NCI-H69 (cell line): ENCODE measurements at regions not wholly inside any gene's neighbourhood (a gene's known extent, or its start where the extent isn't known, plus 50 kb on each side); places are given as distances from the start of the nearest gene placed in this dataset.
"Not testable (repeated sequence)": the region's sequence is repeated elsewhere in the genome, so short reads cannot be mapped to it uniquely, and the experiment has no call there.

ENCODE experiments used
- DNase-seq: peaks from one replicate; lab custom pipeline; 2025; lab: John Stamatoyannopoulos, UW

DNA sequence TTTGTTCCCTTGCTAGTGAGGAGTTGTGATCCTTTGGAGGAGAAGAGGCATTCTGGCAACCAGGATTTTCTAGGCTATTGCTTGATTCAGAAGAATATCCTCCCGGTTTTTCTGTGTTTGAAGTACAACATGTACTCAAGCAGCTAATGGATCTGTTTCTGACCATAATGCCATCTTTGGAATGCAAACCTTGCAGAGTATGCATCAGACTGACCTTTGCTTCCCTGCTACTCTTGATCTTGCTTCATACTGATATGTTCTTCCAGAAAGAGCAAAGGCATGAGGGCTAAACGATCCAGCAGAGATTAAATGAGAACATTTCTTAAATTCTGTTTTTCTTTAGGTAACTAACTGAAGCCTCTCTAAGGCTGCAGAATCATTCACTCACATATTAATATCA, 265.4 kb upstream of the SLC7A11 start:
- DNase-seq, result no peak

DNA sequence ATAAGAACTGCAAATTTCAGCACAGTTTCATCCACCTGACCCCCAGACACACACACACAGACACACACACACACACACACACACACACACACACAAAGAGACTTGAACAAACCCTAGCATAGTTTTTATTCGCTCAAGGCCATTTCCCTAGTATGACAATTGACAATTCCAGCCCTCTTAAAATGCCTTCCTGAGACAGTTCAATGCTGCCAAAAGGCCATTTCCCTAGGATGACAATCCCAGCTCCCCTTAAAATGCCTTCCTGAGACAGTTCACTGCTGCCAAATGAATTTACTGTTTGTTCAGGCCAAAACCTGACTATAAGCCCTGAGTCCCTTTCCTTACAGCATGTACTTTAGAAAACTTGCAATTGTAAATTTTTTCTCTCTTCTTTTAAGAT, 259.5 kb upstream of the SLC7A11 start:
- no peak for DNase-seq

DNA sequence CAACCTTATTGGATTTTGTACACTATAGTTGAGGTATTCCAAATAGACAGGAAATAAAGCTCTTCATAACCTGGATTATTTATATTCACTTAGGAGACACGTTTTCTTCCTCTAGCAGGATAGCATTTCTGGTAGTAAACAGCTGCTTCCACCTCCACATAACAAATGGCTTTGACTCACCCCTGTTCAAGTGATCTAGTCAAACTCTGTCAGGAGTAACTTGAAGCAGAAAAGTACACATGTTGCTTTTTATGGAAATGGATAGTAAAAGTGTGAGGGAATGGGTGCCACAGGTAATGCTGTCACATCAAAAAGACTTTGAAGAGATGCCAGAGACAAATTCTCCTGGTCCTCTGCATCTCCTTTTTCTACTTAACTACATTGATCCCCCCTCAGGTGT, 258.7 kb upstream of the SLC7A11 start:
- no peak for DNase-seq

DNA sequence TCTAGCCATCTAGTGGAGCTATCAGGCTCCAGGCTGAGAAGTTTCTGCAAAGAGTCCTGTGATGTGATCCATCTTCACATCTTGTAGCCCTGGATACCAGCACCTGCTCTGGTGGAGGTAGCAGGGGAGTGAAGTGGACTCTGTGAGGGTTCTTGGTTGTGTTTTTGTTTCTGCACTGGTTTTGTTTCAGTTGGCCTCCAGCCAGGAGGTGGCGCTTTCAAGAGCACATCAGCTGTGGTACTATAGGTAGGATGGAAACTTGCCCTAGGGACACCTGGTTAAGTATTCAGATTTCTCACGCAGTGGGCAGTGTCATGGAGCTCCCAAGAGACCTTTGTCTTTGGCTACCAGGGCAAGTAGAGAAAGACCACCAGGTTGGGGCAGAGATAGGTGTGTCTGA, 257.5 kb upstream of the SLC7A11 start:
- no peak for DNase-seq

DNA sequence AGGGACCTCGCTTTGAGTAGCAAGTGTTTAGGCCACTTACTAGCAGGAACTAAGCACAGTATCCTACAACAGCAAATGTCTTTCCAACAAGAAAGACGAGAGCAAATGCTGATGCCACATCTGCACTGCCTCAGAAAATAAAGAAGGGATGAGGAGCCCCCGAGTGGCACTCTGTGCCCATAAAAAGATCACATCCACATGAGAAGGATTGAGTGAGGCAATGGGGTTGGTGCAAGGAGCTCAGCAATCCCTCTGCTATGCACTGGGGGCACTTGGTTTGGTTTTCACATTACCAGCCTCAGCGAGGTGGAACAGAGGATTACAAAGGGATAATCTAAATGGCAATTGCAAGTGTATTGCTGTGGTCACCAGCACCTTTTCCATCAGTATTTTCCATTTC, 252.8 kb upstream of the SLC7A11 start:
- peak; percentile 70 for DNase-seq

DNA sequence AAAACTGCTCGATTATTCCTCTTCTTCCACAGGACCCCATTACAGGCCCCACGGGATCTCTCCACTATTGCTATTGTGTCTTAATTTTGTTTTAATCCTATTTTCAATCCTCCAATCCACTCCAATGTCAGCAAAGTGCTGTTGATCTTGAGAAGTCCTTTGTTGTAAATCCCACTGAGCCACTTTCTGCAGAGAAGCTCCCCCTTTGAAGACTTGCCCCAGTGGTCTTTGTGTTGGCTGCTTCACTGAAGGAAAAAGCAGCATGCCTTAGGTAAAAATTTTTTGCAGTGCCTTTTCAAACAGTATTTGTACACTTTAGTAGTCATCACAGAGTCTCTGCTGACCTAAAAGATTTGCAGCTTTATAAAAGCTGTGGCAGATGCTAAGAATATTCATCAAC, 252.0 kb upstream of the SLC7A11 start:
- no peak for DNase-seq

DNA sequence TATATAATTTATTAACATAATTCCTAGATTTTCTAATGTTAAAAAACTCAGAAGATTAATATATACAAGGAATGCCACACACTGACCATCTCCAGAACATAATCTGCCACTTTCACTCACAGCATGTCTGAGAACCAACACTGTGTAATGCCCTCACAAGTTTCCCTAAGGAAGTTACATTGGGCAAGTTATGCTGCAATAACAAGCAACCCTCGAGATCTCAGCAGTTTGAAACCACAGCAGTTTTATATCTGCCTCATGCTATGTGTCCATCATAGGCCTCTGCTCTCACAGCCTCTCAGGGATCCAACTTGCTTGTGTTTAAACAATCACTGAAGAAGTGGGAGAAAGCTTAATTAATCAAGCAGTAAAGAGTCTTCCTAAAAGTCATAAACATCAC, 250.0 kb upstream of the SLC7A11 start:
- no peak for DNase-seq

DNA sequence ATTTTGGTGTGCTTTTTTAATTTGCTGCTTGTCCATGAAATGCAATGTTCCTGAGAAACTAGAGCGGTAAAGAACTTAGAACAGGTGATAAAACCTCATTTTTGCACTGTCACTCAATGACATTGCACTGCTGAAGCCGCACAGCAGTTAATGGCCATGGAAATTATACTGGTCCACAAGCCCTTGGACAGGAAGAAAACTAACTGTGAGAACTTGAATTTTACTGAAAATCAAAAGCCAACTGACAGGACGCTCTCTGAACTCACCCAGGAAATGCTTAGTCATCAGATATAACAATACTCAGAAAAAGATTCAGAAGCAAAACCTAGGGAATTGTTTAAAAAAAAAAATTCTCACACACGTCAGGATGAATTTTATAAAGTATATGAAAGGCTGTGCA, 246.4 kb upstream of the SLC7A11 start:
- no peak for DNase-seq

DNA sequence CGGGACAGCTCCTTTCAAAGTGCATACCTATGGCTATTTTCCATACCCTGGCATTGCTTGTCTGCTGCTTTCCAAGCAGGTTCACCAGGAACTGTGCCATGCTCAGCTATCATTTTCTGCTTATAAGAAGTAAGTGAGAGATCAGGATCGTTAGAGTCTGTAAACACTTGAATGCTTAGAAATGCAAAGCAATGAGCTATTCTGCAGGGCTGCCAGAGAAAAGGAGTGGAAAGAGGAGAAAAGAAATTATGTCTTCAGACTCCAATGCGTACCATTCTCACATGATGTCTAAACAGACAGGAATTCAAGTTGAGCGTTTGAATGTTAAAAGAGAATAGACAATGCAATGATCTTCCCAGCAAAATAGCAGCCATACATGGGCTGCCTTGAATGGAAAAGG, 245.5 kb upstream of the SLC7A11 start:
- peak; percentile 7 for DNase-seq

DNA sequence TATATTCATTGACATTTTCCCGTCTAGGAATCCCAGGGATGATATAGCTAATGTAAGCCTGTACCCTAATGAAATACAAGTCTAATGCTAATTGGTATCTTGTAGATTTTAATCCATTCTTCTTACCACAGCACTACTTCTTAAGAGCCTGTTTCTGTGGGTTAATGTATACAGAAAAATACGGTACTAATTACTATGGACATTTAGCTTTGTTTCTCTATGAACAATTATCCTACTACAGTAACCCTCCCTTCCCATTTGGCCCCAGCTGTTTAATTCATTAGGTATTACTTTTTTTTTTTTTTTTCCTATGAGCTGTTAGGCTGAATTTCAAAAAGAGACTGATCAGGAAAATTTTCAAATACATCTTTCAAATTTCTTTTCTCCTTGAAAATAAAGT, 245.1 kb upstream of the SLC7A11 start:
- DNase-seq, result peak; percentile 32

DNA sequence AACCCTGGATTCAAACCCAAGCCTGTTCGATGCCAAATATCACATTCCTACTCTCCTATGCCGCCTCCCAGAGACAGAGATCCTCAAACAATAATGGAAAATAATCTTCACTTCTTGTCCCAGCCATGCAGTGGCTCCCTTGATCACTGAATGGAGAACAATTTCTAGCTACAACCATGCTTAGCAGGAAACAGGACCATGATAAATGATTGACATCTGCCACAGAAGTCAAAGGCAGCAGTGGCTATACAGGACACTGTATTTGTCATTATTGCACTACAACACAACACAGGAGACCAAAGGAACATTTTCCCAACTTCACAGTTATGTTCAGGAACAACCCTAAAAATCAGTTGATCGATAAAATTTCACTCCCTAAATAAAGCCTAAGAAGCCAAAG, 243.3 kb upstream of the SLC7A11 start:
- DNase-seq, result no peak

DNA sequence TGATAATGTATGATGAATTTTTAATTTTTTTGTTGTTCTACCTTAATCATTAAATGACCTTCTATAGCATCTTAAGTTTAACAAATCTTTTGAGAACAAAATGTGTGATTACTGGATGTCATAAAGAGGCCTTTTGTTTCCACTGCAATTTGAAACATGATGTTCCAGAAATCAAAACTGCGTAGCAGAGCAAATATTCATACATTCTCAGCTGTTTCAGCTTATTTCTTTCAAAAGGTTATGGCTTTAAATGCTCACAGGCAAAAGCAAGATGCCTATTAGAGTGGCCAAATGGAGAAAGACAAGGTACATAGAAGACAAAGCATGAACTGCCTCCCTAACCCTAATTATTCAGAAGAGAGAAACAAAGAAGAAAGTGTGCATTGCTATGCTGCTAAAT, 233.0 kb upstream of the SLC7A11 start:
- DNase-seq, result no peak

DNA sequence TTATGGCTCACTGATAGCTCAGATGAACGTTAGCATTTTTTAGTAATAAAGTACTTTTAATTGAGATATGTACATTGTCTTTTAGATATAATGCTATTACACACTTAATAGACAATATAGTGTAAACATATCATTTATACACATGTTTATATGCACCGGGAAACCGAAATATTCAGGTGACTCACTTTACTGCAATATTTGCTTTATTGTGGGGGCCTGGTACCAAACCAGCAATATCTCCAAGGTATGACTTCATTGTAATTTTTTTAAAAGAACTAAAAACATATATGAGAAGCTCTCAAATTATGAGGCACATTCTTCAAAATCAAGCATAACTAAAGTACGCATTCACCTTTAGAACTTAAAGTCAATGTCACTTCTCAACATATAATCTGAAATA, 231.2 kb upstream of the SLC7A11 start:
- no peak for DNase-seq

DNA sequence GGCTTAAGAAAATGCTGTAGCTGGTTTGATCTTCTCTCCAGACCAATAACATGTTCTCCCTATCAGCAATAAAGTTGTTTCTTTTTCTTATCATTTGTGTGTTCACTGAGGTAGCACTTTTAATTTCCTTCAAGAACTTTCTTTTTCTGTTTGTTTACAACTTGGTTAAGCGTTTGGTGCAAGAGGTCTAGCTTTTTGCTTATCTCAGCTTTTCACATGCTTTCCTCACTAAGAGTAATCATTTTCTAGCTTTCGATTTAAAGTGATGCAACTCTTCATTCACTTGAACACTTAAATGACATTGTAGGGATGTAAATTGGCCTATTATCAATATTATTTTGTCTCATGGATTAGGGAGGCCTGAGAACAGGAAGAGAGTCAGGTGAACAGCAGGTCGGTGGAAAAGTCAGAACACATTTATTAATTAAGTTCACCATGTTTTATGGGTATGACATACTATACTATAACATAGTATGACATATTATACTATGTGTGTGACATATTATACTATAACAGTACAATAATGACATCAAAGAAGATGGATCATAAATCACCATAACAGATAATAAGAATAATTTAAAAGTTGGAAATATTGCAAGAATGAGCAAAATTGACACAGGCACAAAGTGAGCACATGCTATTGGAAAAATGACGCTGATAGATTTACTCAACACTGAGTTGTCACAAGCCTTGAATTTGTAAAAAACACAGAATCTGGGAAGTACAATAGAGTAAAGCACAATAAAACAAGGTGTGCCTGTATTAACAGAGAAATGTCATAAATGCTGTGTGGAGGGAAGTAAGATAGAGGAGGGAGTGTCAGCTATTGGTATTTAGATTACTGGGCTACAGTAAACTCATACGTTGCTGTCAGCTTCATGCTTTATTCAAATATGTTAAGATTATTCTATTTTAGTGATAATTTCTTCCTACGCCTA, 218.6 kb upstream of the SLC7A11 start:
- no peak for DNase-seq

DNA sequence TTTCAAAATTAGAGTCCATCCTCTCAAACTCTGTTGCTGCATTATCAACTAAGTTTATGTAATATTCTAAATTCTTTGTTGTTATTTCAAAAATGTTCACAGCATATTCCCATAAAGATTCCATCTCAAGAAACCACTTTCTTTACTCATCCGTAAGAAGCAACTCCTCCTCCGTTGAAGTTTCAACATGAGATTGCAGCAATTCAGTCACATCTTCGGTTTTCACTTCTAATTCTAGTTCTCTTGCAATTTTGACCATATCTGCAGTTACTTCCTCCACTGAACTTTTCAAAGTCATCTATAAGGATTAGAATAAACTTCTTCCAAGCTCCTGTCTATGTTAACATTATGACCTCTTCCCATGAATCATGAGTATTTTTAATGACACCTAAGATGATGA, 216.6 kb upstream of the SLC7A11 start:
- DNase-seq, result no peak

DNA sequence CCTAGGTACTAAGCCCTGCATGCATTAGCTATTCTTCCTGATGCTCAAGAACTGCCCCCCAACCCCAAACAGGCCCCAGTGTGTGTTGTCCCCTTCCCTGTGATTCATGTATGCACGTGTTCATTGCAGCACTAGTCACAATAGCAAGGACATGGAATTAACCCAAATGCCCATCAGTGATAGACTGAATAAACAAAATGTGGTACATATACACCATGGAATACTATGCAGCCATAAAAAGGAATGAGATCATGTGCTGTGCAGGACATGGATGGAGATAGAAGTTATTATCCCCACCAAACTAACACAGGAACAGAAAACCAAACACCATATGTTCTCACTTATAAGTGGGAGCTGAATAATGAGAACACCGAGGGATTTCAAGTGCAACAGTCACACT, 214.2 kb upstream of the SLC7A11 start:
- DNase-seq, result not testable (repeated sequence)

DNA sequence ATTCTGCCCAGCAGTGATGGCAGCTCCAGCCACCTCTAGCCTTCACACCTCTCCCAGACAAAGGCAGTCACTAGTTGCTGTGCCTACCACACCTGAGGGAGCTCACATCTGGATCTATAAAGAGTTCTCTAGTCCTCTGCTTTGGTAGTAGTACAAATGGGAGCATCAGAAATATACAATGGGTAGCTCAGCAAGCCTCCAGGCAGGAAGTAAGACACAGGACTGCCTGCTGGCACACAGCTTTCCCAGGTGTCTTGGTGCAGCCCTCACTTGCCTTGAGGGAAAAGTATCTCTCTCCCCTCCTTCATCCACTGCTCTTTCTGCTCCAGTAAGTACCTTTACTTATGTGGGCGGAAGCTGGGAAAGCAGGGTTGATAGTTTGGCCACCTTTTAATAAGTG, 212.9 kb upstream of the SLC7A11 start:
- peak; percentile 22 for DNase-seq

DNA sequence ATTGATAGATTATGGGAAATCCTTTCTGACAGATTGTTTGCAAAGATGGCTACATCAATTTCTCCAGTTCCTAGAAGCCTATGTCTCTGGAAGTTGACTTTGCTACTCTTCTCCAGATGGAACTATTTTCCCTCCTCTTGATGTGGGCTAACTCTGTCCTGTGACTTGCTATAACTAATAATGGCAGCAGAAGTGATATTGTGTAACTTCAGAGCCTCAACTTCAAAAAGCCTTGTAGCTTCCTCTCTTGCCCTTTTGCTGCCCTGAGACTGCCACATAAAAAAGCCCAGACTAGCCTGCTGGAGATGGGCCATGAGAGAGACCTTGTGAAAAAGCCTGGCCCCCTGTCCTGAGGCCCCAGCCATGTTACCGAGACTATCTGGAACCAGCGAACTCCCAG, 210.7 kb upstream of the SLC7A11 start:
- no peak for DNase-seq

DNA sequence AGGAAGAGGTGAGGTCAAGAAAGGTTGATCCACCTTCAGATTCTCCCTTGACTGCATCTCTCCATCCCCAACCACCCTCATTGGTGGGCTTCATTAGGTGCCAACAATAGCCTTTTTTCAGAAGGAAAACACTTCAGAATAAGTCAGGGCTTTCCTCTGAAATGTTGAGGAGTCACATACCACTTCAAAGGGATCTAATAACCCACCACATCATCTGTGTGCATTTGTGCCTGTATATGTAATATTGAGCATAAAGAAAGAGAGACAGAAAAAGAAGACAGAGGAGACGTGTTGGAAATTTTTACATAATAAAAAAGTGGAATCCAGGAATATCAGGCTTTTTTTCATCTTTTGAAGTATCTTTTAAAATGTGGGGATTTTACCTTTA, 209.1 kb upstream of the SLC7A11 start:
- DNase-seq, result no peak

DNA sequence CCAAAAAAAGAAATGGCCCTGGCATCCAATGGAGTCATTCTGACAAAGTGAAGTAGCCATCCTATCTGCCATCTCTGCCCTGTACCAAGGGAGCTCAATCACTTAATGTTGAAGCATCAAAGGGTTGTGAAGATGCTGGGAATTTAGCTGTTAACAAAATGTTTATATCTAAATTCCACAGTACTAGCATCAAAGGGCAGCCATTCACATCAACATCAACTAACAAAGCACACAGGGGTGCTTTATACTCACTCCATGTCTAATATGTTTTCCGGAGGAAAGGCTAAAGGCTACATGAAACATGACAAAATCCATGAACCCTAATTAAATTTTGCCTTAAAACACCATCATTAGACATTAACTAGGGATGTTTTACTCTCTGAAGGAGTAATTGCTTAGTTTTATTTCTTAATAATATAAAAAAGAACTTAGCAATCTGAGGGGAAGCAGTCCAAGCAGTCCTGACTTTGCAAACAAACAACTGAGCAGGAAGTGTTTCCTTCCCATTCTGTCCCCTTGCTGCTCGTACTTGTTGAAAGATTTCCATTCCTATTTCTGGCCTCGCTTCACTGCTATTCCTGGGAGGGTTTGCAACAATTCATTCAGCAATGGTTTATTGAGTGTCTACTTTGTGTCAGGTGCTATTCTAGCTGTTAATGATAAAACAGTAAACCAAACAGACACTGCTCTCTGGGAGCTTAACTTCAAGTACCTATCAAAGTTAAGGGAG, 208.6 kb upstream of the SLC7A11 start:
- DNase-seq, result no peak

DNA sequence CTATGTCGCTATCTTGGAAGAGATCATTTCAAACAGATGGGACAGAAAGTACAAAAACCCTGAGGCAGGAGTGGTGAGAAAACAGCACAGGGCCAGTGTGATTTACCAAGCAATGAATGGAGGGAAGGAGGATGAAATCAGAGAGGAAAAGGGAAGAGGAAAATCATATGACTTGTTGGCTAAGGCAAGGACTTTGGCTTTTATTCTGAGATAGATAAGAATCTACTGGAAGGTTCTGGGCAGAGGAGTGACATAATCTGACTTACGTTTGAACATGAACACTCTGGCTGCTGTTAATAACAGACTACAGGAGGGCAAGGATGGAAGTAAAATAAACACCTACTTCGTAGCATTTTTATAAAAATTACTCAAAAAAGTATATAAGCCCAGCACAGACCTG, 207.8 kb upstream of the SLC7A11 start:
- no peak for DNase-seq

DNA sequence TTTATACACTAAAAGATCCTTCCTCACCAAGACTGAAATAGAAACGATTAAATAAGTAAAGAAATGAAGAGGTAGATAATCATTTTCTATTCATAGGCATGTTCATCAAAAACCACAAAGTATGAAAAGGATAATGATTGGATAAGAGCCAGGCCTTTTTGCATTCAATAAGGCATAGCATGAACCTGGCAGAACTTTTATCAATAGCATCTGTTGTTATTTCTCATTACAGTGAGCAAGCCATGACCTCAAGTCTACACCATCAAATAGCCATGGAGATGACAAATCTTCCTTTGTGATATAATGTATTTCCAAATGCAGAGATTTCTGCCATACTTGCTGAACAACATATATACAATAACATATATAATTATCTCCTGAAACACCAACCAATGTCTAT, 206.0 kb upstream of the SLC7A11 start:
- no peak for DNase-seq

DNA sequence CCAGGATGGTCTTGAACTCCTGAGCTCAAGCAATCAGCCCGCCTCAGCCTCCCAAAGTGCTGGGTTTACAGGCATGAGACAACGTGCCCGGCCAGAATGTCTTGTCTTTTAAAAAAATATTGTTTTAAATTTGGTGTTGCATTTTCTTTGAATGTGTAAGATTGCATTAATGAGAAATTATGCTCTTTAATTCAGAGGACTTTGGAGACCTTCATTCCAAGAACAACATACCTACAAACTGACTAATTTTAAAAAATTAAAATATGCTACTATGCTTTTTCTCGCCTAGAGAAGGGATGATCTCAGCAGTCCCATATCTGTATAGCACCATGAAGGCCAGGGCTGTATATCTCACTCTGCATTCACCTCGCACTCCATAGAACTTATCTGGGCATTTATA, 204.3 kb upstream of the SLC7A11 start:
- no peak for DNase-seq

DNA sequence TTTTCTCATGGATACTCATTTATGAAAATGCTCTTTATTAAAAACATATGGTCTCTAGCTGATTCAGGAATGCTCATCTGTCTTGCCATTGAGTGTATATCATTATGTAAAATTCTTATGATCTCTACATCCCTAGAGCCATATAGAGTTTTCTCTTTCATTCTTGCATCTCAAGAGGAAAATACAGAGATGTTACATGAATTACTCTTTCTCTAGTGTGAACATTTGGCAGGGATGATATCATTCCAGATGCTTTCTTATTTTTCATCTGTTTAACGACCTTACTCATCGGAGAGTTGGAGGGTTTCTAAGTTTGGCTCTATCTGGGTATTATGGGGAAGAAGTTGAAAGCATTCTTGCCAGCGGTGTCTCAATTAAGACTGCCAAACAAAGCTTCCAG, 202.9 kb upstream of the SLC7A11 start:
- no peak for DNase-seq
